ENCODE measurements at regions not wholly inside any gene's neighbourhood (a gene's known extent, or its start where the extent isn't known, plus 50 kb on each side); places are given as distances from the start of the nearest gene placed in this dataset.

DNA sequence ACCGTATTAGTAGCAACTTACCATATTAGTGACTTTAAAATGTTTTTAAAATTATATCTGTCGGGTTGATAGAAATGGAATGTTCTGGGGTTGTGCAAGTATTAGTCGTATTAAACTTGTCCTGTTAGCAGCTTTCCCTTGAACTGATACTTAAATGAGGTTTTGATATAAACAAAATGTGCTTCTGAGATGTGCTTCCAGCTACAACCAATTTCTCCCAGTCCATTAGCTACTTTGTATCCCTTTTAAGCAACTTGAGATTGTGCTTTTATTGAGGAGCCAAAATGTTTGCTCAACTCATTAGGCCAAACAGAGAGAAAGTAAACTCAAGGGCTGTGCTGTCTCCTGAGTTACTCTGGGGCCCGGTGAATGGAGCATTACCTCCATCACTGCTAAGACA, 255.0 kb upstream of the RBFOX1 start:
- no peaks in the 10 kb centered on the region for H3K36me3 Mint-ChIP-seq (ENCODE audit: low read depth)
- peaks cover 2% of the 10 kb centered on the region for H3K9me3 Mint-ChIP-seq
- no peaks in the 10 kb centered on the region for H3K4me1 Mint-ChIP-seq
- no peak for TF ChIP-seq CTCF (conservative IDR thresholded peaks at IDR 0.05)
- DNase-seq (ENCODE audit: low read depth, low spot score): no peak
- no peak overlapping the region for H3K4me3 Mint-ChIP-seq
- H3K27ac Mint-ChIP-seq (ENCODE audit: unreplicated experiment): no peak overlapping the region
- H3K27me3 Mint-ChIP-seq (ENCODE audit: low read depth): peaks cover 11% of the 10 kb centered on the region

DNA sequence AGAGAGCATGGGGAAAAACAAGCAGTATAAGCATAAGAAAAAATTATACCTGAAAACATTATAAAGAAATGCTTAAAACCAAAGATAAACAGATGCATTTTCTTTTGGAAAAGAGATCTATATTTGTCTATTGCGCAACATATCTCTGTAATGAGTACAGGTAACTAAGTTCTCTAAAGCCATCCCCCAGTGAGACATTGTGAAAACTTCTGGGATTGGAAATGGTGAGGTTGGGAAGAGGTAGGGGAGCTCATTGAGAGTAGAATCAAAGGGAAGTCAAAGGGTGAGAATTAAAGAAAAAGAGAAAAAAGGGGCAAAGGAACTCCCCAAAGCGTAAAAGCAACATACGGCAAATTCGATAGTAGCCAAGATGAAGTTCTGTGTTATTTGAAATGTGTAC, 257.9 kb upstream of the RBFOX1 start:
- peaks cover 2% of the 10 kb centered on the region for H3K9me3 Mint-ChIP-seq
- peaks cover 21% of the 10 kb centered on the region for H3K27me3 Mint-ChIP-seq (ENCODE audit: low read depth)
- TF ChIP-seq CTCF (conservative IDR thresholded peaks at IDR 0.05): no peak
- no peaks in the 10 kb centered on the region for H3K4me1 Mint-ChIP-seq
- H3K36me3 Mint-ChIP-seq (ENCODE audit: low read depth): no peaks in the 10 kb centered on the region
- no peak for DNase-seq (ENCODE audit: low read depth, low spot score)
- no peak overlapping the region for H3K4me3 Mint-ChIP-seq
- no peak overlapping the region for H3K27ac Mint-ChIP-seq (ENCODE audit: unreplicated experiment)

- Mint-ChIP-seq H3K9me3 (no peaks in the 10 kb centered on the region), H3K36me3 (ENCODE audit: low read depth) (no peaks in the 10 kb centered on the region), H3K4me1 (no peaks in the 10 kb centered on the region), H3K27me3 (ENCODE audit: low read depth) (peaks cover 2% of the 10 kb centered on the region), H3K27ac (ENCODE audit: unreplicated experiment) (no peak overlapping the region), H3K4me3 (no peak overlapping the region)
- no peak for TF ChIP-seq CTCF (conservative IDR thresholded peaks at IDR 0.05)
- DNase-seq (ENCODE audit: low read depth, low spot score): no peak
Observed at GRCh38 chr16:7057458-7057857, 275.2 kb upstream of the RBFOX1 start.

GRCh38 chr16:7055443-7055842, 277.2 kb upstream of the RBFOX1 start:
- peaks cover 8% of the 10 kb centered on the region for H3K27me3 Mint-ChIP-seq (ENCODE audit: low read depth)

GRCh38 chr16:7051591-7052349, 280.9 kb upstream of the RBFOX1 start:
- TF ChIP-seq CTCF (conservative IDR thresholded peaks at IDR 0.05): no peak
- Mint-ChIP-seq H3K36me3 (ENCODE audit: low read depth) (no peaks in the 10 kb centered on the region), H3K4me1 (no peaks in the 10 kb centered on the region), H3K4me3 (no peak overlapping the region), H3K9me3 (no peaks in the 10 kb centered on the region), H3K27me3 (ENCODE audit: low read depth) (peaks cover 8% of the 10 kb centered on the region), H3K27ac (ENCODE audit: unreplicated experiment) (no peak overlapping the region)
- no peak for DNase-seq (ENCODE audit: low read depth, low spot score)

More at GRCh38 chr16:7055443-7055842, 277.2 kb upstream of the RBFOX1 start:
- no peak overlapping the region for H3K4me3 Mint-ChIP-seq
- H3K9me3 Mint-ChIP-seq: no peaks in the 10 kb centered on the region
- no peak for TF ChIP-seq CTCF (conservative IDR thresholded peaks at IDR 0.05)
- no peaks in the 10 kb centered on the region for H3K4me1 Mint-ChIP-seq
- H3K36me3 Mint-ChIP-seq (ENCODE audit: low read depth): no peaks in the 10 kb centered on the region
- DNase-seq (ENCODE audit: low read depth, low spot score): no peak
- no peak overlapping the region for H3K27ac Mint-ChIP-seq (ENCODE audit: unreplicated experiment)
